OCI-LY1 (cell line): ENCODE measurements at regions not wholly inside any gene's neighbourhood (a gene's known extent, or its start where the extent isn't known, plus 50 kb on each side); places are given as distances from the start of the nearest gene placed in this dataset.

Experiments used
- H2AFZ ChIP-seq: fragments of 200-600 bp; sonication (generic), shearing (Covaris generic); 2 replicates; pipeline ENCODE4 v1.6.0; 2014; ENCODE audit warnings: antibody characterized with exemption, mild to moderate bottlenecking, low read length
- H3F3A ChIP-seq: fragments of 200-600 bp; sonication (generic), shearing (Covaris generic); 2 replicates; pipeline ENCODE4 v1.6.0; 2014; ENCODE audit warnings: mild to moderate bottlenecking, antibody characterized with exemption, low read length, moderate library complexity; ENCODE audit not compliant: insufficient read depth
- H3K27ac ChIP-seq: fragments of 200-600 bp; sonication (generic); 2 replicates; pipeline ENCODE4 v1.5.1; 2014; ENCODE audit warnings: low read length, mixed run types, mild to moderate bottlenecking, low read depth; ENCODE audit not compliant: poor library complexity, severe bottlenecking
- H3K27me3 ChIP-seq: fragments of 200-600 bp; sonication (generic); 2 replicates; pipeline ENCODE4 v1.6.0; 2014; ENCODE audit warnings: antibody characterized with exemption, mild to moderate bottlenecking, low read length, moderate library complexity; ENCODE audit not compliant: insufficient read depth
- H3K36me3 ChIP-seq: fragments of 200-600 bp; sonication (generic); 2 replicates; pipeline ENCODE4 v1.6.1; 2014; ENCODE audit warnings: mild to moderate bottlenecking, antibody characterized with exemption, low read length, moderate library complexity, mixed read lengths; ENCODE audit not compliant: insufficient read depth
- H3K4me1 ChIP-seq: fragments of 200-600 bp; sonication (generic); 2 replicates; pipeline ENCODE4 v1.5.1; 2014; ENCODE audit warnings: mild to moderate bottlenecking, low read length, moderate library complexity; ENCODE audit not compliant: insufficient read depth, severe bottlenecking
- H3K4me2 ChIP-seq: fragments of 200-600 bp; sonication (generic), shearing (Covaris generic); 2 replicates; pipeline ENCODE4 v1.6.1; 2014; ENCODE audit warnings: low read length
- H3K4me3 ChIP-seq: fragments of 200-600 bp; sonication (generic); 2 replicates; pipeline ENCODE4 v1.5.1; 2014; ENCODE audit warnings: low read length, low read depth, mild to moderate bottlenecking, mixed read lengths; ENCODE audit not compliant: poor library complexity, severe bottlenecking
- H3K79me2 ChIP-seq: fragments of 200-600 bp; shearing (Covaris generic); 2 replicates; pipeline ENCODE4 v1.6.1; 2016; ENCODE audit warnings: mixed run types, low read length, mixed read lengths; ENCODE audit not compliant: insufficient read depth
- H3K9ac ChIP-seq: fragments of 200-600 bp; sonication (generic), shearing (Covaris generic); 2 replicates; pipeline ENCODE4 v1.6.1; 2014; ENCODE audit warnings: mild to moderate bottlenecking, low read length, mixed read lengths
- H3K9me2 ChIP-seq: fragments of 200-600 bp; sonication (generic), shearing (Covaris generic); 2 replicates; pipeline ENCODE4 v1.6.1; 2014; ENCODE audit warnings: low read depth, mild to moderate bottlenecking, low read length, mixed read lengths
- H3K9me3 ChIP-seq: fragments of 200-600 bp; shearing (Covaris generic); 2 replicates; pipeline ENCODE4 v1.6.1; 2014; ENCODE audit warnings: low read length, mixed read lengths
- H4K20me1 ChIP-seq: fragments of 200-600 bp; sonication (generic), shearing (Covaris generic); 2 replicates; pipeline ENCODE4 v1.6.0; 2016; ENCODE audit warnings: mild to moderate bottlenecking, low read length; ENCODE audit not compliant: insufficient read depth
- CTCF ChIP-seq: fragments of 200-600 bp; sonication (generic), shearing (Covaris generic); IDR thresholded peaks from 2 replicates; pipeline ENCODE4 v1.5.1; 2017; ENCODE audit warnings: mild to moderate bottlenecking, antibody characterized with exemption, low read length, moderate library complexity, mixed read lengths
- EZH2 ChIP-seq: fragments of 200-600 bp; sonication (generic), shearing (Covaris generic); IDR thresholded peaks from 2 replicates; pipeline ENCODE4 v1.8.0; 2017; ENCODE audit warnings: borderline replicate concordance, mixed run types, mild to moderate bottlenecking, antibody characterized with exemption, low read length, moderate library complexity, mixed read lengths

GRCh38 chr5:60444661-60445360 is 255.2 kb downstream of the DEPDC1B start:
- no peaks in the 10 kb centered on the region for H3F3A ChIP-seq
- no peaks in the 10 kb centered on the region for H3K79me2 ChIP-seq
- no peak overlapping the region for H3K4me2 ChIP-seq
- H2AFZ ChIP-seq = no peak overlapping the region
- H3K9ac ChIP-seq = no peak overlapping the region
- no peak overlapping the region for H3K27ac ChIP-seq
- no peaks in the 10 kb centered on the region for H3K27me3 ChIP-seq
- no peaks in the 10 kb centered on the region for H3K9me3 ChIP-seq
- H4K20me1 ChIP-seq = no peaks in the 10 kb centered on the region
- no peaks in the 10 kb centered on the region for H3K4me1 ChIP-seq
- no peaks in the 10 kb centered on the region for H3K36me3 ChIP-seq
- H3K4me3 ChIP-seq = no peak overlapping the region
- H3K9me2 ChIP-seq = no peaks in the 10 kb centered on the region
- TF ChIP-seq EZH2 (no peak), CTCF (no peak)

DNA sequence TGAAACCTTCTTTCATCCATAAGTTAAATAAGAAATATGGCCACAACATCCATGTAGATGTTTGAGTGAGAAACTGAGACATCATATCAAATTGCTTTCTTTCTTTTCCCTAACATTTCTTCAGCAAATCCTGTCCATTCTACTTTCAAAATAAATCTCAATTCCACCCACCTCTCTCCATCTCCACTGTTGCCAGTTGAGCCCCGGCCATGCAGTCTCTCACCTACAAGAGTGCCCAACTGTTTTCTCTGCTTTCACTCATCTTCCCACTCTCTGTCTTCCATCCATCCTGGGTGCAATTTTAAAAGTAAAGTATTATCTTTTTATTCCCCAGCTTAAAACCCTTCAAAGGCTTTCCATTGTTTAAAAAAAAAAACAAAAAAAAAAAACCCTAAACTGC is 260.4 kb downstream of the DEPDC1B start:
- TF ChIP-seq CTCF (no peak), EZH2 (no peak)
- no peaks in the 10 kb centered on the region for H3K27me3 ChIP-seq
- no peaks in the 10 kb centered on the region for H3F3A ChIP-seq
- 0 out of 2 replicates have a peak, but pooled peaks cover 3% of the 10 kb centered on the region for H3K79me2 ChIP-seq
- no peaks in the 10 kb centered on the region for H4K20me1 ChIP-seq
- no peak overlapping the region for H3K27ac ChIP-seq
- no peak overlapping the region for H3K4me3 ChIP-seq
- H3K36me3 ChIP-seq = no peaks in the 10 kb centered on the region
- H3K4me2 ChIP-seq = no peak overlapping the region
- H3K4me1 ChIP-seq = peaks cover 11% of the 10 kb centered on the region
- H3K9me2 ChIP-seq = no peaks in the 10 kb centered on the region
- no peak overlapping the region for H2AFZ ChIP-seq
- no peak overlapping the region for H3K9ac ChIP-seq
- H3K9me3 ChIP-seq = no peaks in the 10 kb centered on the region

DNA sequence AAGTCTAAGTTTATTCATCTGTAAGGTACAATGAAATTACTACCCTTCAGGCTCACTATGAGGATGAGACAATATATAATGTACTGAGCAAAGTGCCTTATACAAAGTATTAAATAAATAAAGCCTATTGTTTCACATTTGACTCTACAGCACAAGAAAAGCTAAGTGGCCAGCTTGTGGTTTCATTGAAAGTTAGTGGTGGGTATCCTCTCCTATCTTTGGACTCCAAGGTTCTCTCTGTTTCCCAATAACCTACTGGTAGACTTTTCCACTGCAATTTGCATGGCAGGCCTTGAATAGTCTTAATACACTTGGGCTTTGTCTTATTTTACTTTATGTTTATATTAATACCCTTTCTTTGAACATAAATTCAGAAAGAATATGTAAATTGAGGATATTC is 262.7 kb downstream of the DEPDC1B start:
- no peaks in the 10 kb centered on the region for H4K20me1 ChIP-seq
- H3K79me2 ChIP-seq = 0 out of 2 replicates have a peak, but pooled peaks cover 3% of the 10 kb centered on the region
- no peaks in the 10 kb centered on the region for H3K27me3 ChIP-seq
- no peak overlapping the region for H3K9ac ChIP-seq
- no peak overlapping the region for H3K27ac ChIP-seq
- no peaks in the 10 kb centered on the region for H3K9me3 ChIP-seq
- TF ChIP-seq CTCF = no peak
- TF ChIP-seq EZH2 = no peak
- no peaks in the 10 kb centered on the region for H3K9me2 ChIP-seq
- no peak overlapping the region for H3K4me2 ChIP-seq
- H2AFZ ChIP-seq = no peak overlapping the region
- no peaks in the 10 kb centered on the region for H3F3A ChIP-seq
- H3K36me3 ChIP-seq = no peaks in the 10 kb centered on the region
- H3K4me3 ChIP-seq = no peak overlapping the region
- H3K4me1 ChIP-seq = peaks cover 11% of the 10 kb centered on the region
